HG03575 (cell line): ENCODE measurements at regions not wholly inside any gene's neighbourhood (a gene's known extent, or its start where the extent isn't known, plus 50 kb on each side); places are given as distances from the start of the nearest gene placed in this dataset.
"Not testable (repeated sequence)": the region's sequence is repeated elsewhere in the genome, so short reads cannot be mapped to it uniquely, and the experiment has no call there.

Source experiments
- ATAC-seq: cut with Tn5 transposase; IDR thresholded peaks from one replicate; pipeline ENCODE4 v1.9.1; 2021; ENCODE audit not compliant: unreplicated experiment, insufficient number of reproducible peaks, low FRiP score; ENCODE audit errors: extremely low read depth

DNA sequence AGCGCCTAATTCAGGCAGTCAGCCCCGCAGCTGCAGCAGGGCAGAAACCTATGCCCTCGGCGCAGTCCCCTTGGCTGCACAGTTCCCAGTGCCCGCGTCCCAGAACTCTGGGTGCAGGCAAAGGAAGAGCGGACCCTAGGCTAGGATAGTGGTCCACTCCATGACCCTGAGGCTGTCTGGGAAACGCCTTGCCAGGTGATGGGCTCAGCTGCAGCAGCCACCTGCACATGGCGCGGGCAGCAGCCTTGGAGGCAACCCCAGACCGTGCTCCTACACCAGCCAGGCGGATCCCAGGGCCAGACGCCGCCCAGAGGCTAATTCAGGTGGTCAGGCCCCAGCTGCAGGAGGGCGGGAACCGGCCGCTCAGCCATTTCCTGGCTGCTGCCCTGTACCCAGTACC lies 83.0 kb downstream of the POTEC start:
- ATAC-seq = not testable (repeated sequence)

DNA sequence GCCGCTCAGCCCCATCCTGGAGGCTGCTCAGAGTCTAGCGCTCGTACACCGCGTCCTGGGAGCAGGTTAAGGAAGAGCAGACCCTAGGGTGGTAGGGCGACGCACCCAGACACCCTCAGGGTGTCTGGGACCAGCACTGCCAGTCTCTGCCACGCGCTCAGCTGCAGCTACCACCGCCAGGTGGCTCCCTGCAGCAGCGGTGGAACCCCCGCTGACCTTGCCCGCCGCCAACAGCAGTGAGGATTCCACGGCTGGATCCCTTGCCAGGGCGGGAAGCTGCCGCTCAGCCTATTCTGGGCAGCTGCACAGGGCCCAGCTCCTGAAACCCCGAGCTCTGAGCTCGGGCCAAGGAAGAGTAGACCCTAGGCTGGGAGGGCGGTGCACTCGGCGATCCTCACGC lies 83.6 kb downstream of the POTEC start:
- ATAC-seq = not testable (repeated sequence)

DNA sequence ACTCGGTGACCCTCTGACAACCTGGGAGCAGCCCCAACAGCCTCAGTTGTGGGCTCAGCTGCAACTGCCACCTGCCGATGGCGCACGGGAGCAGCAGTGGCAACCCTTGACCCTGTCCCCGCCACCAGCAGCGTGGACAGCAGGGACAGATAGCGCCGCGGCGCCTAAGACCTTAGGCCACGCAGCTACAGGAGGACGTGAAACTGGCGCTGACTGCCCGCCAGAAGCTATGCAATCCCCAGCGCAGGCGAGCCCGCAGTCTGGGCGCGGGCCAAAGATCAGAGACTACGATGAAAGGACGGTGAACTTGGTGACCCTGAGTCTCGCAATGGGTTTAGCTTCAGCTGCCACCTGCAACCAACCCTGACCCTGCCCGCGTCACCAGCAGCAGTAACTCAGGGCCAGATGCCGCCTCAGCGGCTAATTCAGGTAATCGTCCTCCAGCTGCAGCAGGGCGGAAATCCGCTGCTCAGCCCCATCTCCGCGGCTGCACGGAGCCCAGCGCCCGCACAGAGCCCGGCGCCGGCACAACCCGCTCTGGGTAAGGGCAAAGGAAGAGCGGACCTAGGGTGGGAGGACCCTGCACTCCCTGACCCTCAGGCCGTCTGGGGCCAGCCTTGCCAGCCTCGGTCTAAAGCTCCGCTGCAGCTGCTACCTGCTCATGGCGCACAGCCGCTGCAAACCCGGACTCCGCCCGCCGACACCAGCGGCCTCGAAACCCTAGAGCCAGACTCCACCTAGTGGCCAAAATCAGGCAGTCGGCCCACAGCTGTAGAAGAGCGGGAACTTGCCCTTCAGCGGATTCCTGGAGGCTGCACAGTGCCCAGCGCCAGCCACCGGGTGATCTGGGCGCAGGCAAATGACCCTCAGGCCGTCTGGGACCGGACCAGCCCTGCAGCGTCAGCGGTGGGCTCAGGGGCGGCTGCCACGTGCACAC lies 85.1 kb downstream of the POTEC start:
- ATAC-seq = not testable (repeated sequence)

DNA sequence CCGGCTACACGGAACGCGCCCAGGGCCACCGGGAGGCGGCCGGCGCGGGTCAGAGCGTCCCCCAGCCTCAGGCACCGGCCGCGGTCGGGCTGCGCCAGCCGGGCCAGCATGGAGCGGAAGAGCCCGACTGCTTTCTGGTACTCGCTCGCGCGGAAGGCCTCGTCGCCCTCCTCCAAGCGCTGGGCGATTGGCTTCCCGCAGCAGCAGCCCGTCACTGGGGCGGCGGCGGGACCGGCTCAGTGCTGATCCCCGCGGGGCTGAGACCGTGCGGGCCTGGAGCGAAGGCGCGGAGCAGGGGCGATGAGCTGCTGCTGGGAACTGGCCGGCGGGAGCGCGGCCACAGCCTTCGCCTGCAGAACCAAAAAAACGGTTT lies 92.8 kb downstream of the POTEC start:
- ATAC-seq = not testable (repeated sequence)

DNA sequence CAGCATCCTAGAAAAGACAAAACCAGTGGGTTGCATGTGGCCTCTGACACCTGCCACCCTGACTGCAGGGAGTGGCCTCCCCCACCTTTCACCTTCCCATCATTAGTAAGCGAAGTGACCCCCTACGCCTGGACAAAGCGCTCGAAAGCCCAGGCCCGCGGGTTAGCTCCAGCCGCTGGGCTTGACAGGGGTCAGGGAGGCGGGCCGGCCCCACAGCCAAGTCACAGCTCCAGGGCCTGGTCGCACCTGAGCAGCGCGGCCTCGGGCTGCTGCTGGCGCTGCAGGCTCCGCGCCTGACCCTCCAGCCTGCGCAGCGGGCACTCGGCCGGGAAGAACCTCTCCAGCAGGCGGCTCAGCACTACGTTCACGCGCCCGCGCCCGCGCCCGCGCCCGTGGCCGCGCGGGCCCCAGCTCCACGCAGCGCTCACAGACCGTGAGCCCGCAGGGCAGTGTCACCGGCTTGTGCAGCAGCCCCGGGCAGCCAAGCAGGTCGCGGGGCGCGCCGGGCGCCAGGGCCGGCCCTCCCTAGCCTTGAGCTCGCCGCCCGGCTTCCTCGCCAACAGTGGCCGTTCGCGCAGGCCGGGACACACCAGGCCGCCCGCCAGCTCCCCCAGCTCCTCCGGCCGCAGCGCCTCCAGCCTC lies 93.3 kb downstream of the POTEC start:
- not testable (repeated sequence) for ATAC-seq

DNA sequence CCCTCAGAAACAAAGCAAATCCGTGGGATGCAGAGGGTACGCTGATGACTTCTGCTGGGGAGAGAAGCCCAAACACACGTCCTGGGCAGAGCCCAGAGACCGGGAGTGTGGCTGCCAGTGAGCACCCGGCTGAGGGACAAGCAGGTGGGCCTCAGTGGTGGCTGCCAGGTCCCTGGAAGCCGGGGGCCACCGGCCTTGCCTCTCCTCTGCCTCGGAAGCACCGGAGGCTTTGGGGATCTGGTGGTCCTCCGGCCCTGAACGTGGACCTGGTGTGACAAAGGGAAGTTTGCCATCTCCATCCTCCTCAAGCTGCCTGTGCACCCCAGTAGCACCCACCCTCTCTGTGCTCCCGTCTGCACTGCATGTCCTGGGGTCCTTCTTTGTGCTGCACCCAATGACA lies 94.3 kb downstream of the POTEC start:
- not testable (repeated sequence) for ATAC-seq

DNA sequence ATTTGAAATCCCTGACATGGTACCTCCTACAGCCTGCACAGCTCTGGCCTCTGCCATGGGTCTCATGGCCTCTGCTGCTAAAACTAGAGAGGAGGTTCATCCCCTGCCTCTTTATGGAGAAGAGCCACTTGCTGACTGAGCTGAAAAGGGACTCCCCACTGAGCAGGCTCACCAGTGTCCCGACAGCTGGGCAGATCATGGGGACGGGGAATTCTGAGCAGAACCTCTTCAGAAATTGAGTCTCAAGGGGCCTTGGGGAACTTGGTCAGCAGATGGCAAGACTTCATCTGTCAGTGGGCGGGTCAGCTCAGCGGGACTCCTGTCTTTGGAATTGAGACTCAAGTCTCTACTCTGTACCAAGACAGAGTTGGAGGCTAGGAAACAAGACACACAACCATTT lies 95.7 kb downstream of the POTEC start:
- ATAC-seq = not testable (repeated sequence)

DNA sequence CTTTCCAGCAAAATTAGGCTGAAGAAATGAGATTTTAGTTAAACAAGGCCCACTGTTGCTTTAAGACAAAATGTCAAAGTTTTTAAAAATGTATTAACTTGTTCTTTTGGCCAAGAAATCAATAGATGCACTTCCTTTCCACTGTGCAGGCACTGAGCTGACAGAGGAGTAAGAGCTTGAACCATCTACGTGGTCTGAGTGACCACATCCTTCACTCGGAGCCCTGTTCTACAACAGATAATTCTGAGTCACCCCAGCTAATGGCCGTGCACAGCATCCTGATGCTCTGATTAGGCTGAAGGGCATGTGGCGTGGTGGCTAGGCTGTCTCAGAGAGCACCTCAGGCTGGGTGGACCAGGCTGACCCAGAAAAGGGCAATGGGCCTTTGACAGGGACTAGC lies 107.9 kb downstream of the POTEC start:
- not testable (repeated sequence) for ATAC-seq

DNA sequence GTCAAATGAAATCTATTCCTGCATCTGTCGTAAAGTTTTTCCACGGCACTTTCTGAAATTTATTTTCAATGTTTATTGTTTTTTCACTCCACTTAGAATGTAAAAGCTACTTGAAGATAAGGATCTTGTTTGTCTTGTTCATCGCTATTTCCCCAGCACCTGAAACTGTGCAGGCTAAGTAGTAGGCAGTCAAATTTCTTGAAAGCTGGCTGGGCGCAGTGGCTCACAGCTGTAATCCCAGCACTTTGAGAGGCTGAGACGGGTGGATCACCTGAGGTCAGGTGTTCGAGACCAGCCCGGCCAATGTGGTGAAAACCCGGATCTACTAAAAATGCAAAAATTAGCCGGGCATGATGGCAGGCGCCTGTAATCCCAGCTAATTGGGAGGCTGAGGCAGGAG lies 111.0 kb downstream of the POTEC start:
- not testable (repeated sequence) for ATAC-seq

DNA sequence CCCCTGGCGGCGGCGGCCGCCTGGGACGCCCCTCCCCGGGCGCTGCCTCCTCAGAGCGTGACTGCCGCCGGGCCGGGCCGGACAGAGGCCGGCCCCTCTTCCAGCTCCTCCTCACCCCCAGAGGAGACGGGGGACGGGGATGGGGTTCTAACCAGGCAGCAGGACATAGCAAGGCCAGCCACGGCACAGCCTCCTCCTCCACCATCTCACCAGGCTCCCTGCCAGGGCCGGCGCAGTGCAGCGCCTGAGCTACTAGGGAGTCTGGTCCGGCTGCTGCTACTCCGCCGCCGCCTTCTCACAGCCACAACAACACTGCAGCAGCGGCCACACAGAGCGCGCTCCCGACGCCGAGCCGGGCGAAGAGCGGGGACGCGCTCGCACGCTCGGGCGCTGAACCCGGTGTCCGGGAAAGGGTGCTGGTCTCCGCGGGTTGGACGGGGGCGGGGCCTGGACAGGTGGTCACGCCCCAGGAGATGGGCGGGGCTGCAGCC lies 112.3 kb downstream of the POTEC start:
- ATAC-seq = not testable (repeated sequence)

DNA sequence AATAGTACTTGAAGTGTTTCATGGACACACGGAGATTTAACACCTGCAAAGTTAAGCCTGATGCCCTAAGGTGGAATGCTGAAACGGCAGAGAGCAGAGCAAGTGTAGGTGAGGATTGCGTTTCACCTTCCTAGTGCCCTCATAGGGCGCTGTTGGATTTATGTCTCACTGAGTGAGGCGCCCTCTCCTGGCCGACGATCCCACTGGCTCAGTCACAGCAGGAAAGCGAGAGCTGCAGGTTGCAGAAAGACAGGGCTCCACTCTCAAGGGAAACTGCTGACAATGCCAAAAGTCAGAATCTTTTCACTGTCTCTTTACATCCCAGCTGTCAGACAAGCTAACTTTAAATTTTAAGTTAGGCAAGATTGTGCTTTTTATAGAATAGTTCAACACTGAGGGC lies 127.6 kb downstream of the POTEC start:
- not testable (repeated sequence) for ATAC-seq

DNA sequence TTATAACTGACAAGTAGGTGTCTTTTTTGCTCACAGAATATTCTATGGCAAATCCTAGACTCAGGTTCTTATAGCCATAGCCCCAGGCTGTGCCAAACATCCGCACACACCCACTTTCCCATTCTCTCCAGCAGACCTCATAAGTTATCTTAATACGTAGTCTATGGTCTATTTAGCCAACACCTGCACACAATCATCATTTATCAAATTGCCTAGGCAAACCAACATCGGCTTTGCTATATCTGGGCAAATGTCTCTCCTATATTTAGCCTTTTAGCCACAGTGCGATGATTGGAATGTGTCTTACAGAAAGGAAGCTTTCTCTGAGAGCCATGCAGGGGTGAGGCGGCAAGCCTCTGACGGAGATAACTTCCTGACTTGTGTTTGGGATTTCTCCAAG lies 128.0 kb downstream of the POTEC start:
- ATAC-seq = not testable (repeated sequence)

DNA sequence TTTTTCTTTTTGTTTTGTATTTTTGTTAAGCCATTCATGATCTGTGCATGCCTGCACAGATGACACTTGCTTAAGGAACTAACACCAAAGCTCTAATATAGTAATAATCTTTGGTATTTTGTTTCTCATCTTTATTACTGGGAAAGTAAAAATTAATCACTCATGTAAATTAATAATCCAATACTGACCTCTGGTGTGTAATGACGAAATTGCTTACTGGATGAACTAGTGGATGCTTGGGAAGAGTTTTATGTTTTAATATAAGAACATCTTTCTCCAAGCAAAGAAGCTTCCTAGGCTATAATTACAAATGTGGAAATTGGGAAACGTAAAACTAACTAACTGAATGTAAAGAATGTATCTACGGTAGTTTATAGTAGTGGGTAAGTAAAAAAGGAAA lies 147.9 kb downstream of the POTEC start:
- not testable (repeated sequence) for ATAC-seq

DNA sequence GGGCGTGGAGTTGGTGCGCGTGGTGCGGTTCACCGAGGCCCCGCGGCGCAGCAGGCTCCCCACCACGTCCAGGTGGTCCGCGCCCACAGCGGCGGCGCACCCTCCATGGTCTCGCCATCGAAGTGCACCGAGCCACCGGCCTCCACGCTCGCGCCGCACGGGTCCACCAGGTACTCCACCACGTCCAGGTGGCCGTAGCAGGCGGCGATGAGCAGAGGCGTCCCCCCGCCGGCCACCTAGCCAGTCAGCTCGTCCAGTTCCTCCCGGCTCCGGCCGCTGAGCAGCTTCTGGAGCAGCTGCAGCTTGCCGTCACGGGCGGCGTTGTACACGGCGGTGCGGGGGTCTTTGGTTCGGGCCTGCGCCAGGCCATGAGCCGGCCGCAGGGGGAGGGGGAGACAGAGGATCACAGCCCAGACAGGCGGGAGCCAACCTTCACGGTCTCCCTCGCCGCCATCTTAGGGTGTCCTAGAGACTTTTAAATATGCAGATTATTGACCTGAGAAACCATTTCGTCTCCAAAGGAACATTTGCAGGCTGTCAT lies 149.8 kb downstream of the POTEC start:
- not testable (repeated sequence) for ATAC-seq

DNA sequence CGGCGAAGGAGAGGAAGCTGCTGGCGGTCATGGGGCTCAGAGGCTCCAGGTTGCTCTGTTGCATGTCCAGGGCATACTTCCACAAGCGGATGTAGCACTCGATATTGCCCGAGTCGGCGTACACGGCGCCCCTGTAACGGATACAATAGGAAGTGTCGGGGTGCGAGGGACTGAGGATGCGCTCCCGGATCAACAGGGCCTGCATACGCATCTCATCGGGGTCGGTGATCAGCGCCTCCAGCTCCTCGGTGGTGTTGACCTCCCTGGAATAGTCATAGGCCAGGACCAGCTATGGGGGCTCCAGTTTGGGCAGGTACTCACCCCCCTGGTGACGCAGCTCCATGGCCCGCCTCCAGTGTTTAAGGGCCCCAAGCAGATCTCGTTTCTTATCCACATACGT lies 150.8 kb downstream of the POTEC start:
- not testable (repeated sequence) for ATAC-seq

DNA sequence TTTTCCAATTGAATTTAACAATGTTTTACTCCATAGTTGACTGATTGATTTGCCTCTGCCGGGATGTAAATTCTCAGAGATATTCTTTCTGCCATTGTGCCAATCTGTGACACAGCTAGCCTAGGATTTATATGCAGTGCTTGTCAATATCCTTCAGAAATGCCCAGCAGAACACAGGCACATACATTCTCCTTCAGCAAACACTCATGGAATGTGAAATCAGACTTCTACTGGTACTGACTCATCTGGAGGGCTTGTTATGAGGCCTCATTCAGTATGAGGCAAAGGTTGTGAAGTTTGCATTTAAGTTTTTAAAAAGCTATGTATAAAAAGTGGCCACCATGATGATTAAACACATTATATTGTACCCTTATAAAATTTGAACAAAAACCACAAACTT lies 158.4 kb downstream of the POTEC start:
- not testable (repeated sequence) for ATAC-seq

DNA sequence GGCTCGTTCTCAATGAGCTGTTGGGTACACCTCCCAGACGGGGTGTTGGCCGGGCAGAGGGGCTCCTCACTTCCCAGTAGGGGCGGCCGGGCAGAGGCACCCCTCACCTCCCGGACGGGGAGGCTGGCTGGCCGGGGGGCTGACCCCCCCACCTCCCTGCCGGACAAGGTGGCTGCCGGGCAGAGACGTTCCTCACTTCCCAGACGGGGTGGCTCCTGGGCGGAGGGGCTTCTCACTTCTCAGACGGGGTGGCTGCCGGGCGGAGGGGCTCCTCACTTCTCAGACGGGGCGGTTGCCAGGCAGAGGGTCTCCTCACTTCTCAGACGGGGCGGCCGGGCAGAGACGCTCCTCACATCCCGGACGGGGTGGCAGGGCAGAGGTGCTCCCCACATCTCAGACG lies 160.7 kb downstream of the POTEC start:
- ATAC-seq = not testable (repeated sequence)

DNA sequence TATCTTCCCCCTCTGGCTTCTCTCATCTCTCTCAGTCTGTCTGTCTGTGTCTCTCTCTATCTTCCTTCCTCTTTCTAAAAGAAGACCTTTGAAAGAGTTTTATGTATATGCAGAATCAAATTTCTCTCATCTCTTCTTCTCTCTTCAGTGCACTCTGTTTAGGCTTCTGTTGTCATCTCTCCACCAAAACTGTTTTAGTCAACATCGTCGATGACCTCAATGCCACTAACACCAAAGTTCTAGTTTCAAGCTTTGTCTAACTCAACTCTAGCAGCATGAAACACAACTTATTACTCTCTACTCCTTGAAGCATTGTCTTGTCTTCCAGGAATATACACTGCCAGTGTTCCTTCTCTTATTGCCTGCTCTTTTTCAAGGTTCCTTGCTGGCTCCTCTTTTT lies 163.9 kb downstream of the POTEC start:
- not testable (repeated sequence) for ATAC-seq

DNA sequence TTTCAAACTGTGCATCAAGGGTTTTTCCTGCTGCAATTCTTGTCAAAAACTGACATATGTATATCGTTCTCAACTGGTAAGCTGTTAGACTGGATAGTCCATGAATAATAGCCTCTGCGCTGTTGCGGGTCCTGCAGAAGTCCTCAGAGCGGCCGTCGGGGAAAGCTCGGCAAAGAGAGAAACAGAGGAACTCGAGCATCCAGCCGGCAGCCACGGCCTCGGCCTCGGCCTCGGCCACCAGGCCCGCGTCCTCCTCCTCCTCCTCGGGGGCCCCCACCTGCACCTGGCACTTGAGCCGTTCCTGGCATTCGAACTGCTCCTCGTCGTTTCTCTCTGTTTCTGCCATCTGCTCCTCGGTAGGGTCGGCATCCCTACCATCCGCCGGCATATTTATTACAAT lies 165.0 kb downstream of the POTEC start:
- ATAC-seq = not testable (repeated sequence)

DNA sequence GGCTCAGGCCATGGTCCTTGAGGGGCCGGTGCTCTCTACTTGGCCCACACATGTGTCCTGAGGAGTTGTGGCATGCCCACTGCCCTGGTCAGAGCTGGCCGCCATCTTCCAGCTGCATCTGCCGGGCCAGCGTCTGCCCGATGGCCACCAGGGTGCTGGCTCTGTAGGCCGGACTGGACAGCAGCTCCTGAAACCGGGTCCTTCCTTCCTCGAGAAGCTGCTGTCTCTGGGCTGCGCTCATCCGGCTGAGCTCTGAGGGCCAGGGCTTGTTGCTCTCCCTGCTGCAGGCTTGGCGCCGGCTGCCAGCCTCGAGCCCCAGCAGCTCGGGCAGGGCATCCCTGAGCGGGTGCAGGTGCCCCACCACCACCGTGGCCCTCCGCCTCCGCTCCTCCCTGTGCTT lies 182.1 kb downstream of the POTEC start:
- not testable (repeated sequence) for ATAC-seq
